ENCODE measurements at regions not wholly inside any gene's neighbourhood (a gene's known extent, or its start where the extent isn't known, plus 50 kb on each side); places are given as distances from the start of the nearest gene placed in this dataset.

DNA sequence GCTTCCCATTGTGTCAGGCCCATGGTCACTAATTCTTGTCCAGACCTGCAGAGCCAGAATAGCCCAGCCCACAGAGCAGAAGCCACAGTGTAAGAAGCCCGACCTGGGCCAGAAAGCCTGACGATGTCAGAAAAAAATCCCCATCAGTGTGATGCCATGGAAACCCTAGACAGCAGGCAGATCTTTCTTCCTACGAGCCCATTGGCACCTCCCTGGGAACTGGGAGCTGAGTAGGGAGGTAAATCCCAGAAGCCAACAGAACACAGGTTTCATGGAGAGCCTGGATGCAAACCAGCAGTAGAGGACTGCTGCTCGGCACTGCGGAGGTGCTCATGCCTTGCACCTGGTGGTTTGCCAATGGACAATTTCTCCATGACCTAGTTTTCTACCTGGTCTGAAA, 82.2 kb upstream of the SLC22A16 start:
- Histone ChIP-seq H3K36me3 (ENCODE audit: control insufficient read depth in 1 of 2, insufficient read depth in 2 of 2, low read length in 2 of 2) (no peaks in the 10 kb centered on the region), H3K4me3 (ENCODE audit: low read depth in 1 of 2, low read length in 2 of 2) (no peak overlapping the region), H3K9me3 (ENCODE audit: control insufficient read depth in 1 of 2, low read length in 2 of 2) (peaks cover 0 to 2% of the 10 kb centered on the region in 2 donors), H3K9ac (ENCODE audit: low read depth in 1 of 2, low read length in 2 of 2) (no peak overlapping the region), H3K27ac (ENCODE audit: low read depth, low read length) (no peak overlapping the region), H3K27me3 (ENCODE audit: control insufficient read depth in 1 of 2, insufficient read depth in 2 of 2, low read length in 2 of 2) (no peaks in the 10 kb centered on the region), H3K4me1 (ENCODE audit: control insufficient read depth in 1 of 2, insufficient read depth in 2 of 2, low read length in 2 of 2) (no peaks in the 10 kb centered on the region)

DNA sequence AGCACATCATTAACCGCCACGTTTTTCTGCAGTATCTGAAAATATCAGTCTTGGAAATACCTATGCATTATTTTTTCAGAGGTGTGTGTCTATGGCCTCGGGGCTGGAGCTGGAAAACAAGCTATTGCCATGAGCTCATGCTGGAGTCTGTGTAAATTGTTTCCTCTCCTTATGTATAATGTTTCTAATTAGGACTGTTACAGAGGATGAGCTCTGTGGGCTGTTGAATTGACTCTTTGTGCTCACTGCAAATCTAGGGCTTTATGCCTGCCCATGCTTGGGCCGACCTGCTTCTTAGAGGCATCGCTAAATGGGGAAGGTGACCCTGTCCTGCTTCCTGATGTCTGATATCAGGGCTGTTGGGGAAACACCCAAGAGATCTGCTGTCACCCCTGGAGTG, 80.8 kb upstream of the SLC22A16 start:
- no peak overlapping the region for H3K27ac ChIP-seq (ENCODE audit: low read depth, low read length)
- H3K9me3 ChIP-seq (ENCODE audit: control insufficient read depth in 1 of 2, low read length in 2 of 2), result no peaks in the 10 kb centered on the region
- H3K4me1 ChIP-seq (ENCODE audit: control insufficient read depth in 1 of 2, insufficient read depth in 2 of 2, low read length in 2 of 2), result no peaks in the 10 kb centered on the region
- H3K36me3 ChIP-seq (ENCODE audit: control insufficient read depth in 1 of 2, insufficient read depth in 2 of 2, low read length in 2 of 2), result no peaks in the 10 kb centered on the region
- no peak overlapping the region for H3K9ac ChIP-seq (ENCODE audit: low read depth in 1 of 2, low read length in 2 of 2)
- no peak overlapping the region for H3K4me3 ChIP-seq (ENCODE audit: low read depth in 1 of 2, low read length in 2 of 2)
- no peaks in the 10 kb centered on the region for H3K27me3 ChIP-seq (ENCODE audit: control insufficient read depth in 1 of 2, insufficient read depth in 2 of 2, low read length in 2 of 2)

DNA sequence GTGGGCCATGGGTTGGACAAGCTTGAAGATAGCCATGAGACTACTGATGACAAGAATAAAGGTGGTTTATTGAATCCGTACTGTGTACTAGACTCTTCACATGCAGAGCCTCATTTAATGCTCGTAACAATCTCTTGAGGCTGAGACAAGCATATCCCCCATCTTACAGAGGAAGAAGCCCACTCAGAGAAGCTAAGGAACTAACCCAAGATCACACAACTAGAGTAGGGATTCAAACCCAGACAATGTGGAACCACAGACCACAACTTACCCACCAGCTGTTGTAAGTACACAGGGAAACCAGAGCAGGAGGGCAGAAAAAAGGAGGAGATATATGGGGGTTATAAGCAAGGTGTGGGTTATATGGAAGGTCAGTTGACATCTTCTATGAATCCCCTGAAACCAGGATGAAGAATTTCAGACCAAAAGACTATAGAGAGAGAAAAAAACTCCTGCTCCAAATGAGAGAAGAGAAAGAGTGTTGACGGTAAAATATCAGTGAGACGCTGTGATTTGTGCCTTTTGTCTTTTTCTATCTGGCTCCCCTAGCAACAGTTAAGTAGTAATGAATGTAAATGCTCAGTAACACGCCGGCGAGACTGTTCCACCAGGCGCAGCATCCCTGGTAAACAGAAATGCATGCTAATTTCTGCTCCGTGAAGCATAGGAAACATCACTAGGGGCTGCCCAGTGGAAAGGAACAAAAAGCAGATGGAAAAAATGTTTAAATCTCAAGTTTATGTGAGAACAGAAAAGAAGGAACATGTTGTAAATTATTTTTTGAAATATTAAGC, 80.1 kb upstream of the SLC22A16 start:
- no peaks in the 10 kb centered on the region for H3K9me3 ChIP-seq (ENCODE audit: control insufficient read depth in 1 of 2, low read length in 2 of 2)
- H3K4me1 ChIP-seq (ENCODE audit: control insufficient read depth in 1 of 2, insufficient read depth in 2 of 2, low read length in 2 of 2), result no peaks in the 10 kb centered on the region
- no peaks in the 10 kb centered on the region for H3K27me3 ChIP-seq (ENCODE audit: control insufficient read depth in 1 of 2, insufficient read depth in 2 of 2, low read length in 2 of 2)
- no peak overlapping the region for H3K4me3 ChIP-seq (ENCODE audit: low read depth in 1 of 2, low read length in 2 of 2)
- H3K27ac ChIP-seq (ENCODE audit: low read depth, low read length), result no peak overlapping the region
- H3K9ac ChIP-seq (ENCODE audit: low read depth in 1 of 2, low read length in 2 of 2), result no peak overlapping the region
- H3K36me3 ChIP-seq (ENCODE audit: control insufficient read depth in 1 of 2, insufficient read depth in 2 of 2, low read length in 2 of 2), result no peaks in the 10 kb centered on the region

- Histone ChIP-seq H3K9ac (ENCODE audit: low read depth in 1 of 2, low read length in 2 of 2) (no peak overlapping the region), H3K4me3 (ENCODE audit: low read depth in 1 of 2, low read length in 2 of 2) (no peak overlapping the region), H3K27me3 (ENCODE audit: control insufficient read depth in 1 of 2, insufficient read depth in 2 of 2, low read length in 2 of 2) (no peaks in the 10 kb centered on the region), H3K36me3 (ENCODE audit: control insufficient read depth in 1 of 2, insufficient read depth in 2 of 2, low read length in 2 of 2) (no peaks in the 10 kb centered on the region), H3K4me1 (ENCODE audit: control insufficient read depth in 1 of 2, insufficient read depth in 2 of 2, low read length in 2 of 2) (no peaks in the 10 kb centered on the region), H3K27ac (ENCODE audit: low read depth, low read length) (no peak overlapping the region), H3K9me3 (ENCODE audit: control insufficient read depth in 1 of 2, low read length in 2 of 2) (no peaks in the 10 kb centered on the region)
Observed at GRCh38 chr6:110554966-110555460, 78.6 kb upstream of the SLC22A16 start.

- Histone ChIP-seq H3K4me3 (ENCODE audit: low read depth in 1 of 2, low read length in 2 of 2) (no peak overlapping the region), H3K4me1 (ENCODE audit: control insufficient read depth in 1 of 2, insufficient read depth in 2 of 2, low read length in 2 of 2) (no peaks in the 10 kb centered on the region), H3K36me3 (ENCODE audit: control insufficient read depth in 1 of 2, insufficient read depth in 2 of 2, low read length in 2 of 2) (no peaks in the 10 kb centered on the region), H3K27ac (ENCODE audit: low read depth, low read length) (no peak overlapping the region), H3K9ac (ENCODE audit: low read depth in 1 of 2, low read length in 2 of 2) (no peak overlapping the region), H3K9me3 (ENCODE audit: control insufficient read depth in 1 of 2, low read length in 2 of 2) (no peaks in the 10 kb centered on the region), H3K27me3 (ENCODE audit: control insufficient read depth in 1 of 2, insufficient read depth in 2 of 2, low read length in 2 of 2) (no peaks in the 10 kb centered on the region)
Observed at GRCh38 chr6:110554441-110554840, 78.0 kb upstream of the SLC22A16 start.

GRCh38 chr6:110552901-110553641, 76.7 kb upstream of the SLC22A16 start:
- Histone ChIP-seq H3K36me3 (ENCODE audit: control insufficient read depth in 1 of 2, insufficient read depth in 2 of 2, low read length in 2 of 2) (no peaks in the 10 kb centered on the region), H3K9ac (ENCODE audit: low read depth in 1 of 2, low read length in 2 of 2) (no peak overlapping the region), H3K27me3 (ENCODE audit: control insufficient read depth in 1 of 2, insufficient read depth in 2 of 2, low read length in 2 of 2) (no peaks in the 10 kb centered on the region), H3K4me3 (ENCODE audit: low read depth in 1 of 2, low read length in 2 of 2) (no peak overlapping the region), H3K4me1 (ENCODE audit: control insufficient read depth in 1 of 2, insufficient read depth in 2 of 2, low read length in 2 of 2) (no peaks in the 10 kb centered on the region), H3K27ac (ENCODE audit: low read depth, low read length) (no peak overlapping the region), H3K9me3 (ENCODE audit: control insufficient read depth in 1 of 2, low read length in 2 of 2) (no peaks in the 10 kb centered on the region)

- Histone ChIP-seq H3K4me1 (ENCODE audit: control insufficient read depth in 1 of 2, insufficient read depth in 2 of 2, low read length in 2 of 2) (no peaks in the 10 kb centered on the region), H3K9ac (ENCODE audit: low read depth in 1 of 2, low read length in 2 of 2) (no peak overlapping the region), H3K9me3 (ENCODE audit: control insufficient read depth in 1 of 2, low read length in 2 of 2) (no peaks in the 10 kb centered on the region), H3K27me3 (ENCODE audit: control insufficient read depth in 1 of 2, insufficient read depth in 2 of 2, low read length in 2 of 2) (no peaks in the 10 kb centered on the region), H3K36me3 (ENCODE audit: control insufficient read depth in 1 of 2, insufficient read depth in 2 of 2, low read length in 2 of 2) (no peaks in the 10 kb centered on the region), H3K4me3 (ENCODE audit: low read depth in 1 of 2, low read length in 2 of 2) (no peak overlapping the region), H3K27ac (ENCODE audit: low read depth, low read length) (no peak overlapping the region)
Observed at GRCh38 chr6:110552076-110552475, 75.7 kb upstream of the SLC22A16 start.

GRCh38 chr6:110551088-110551487, 74.7 kb upstream of the SLC22A16 start:
- H3K27me3 ChIP-seq (ENCODE audit: control insufficient read depth in 1 of 2, insufficient read depth in 2 of 2, low read length in 2 of 2), result no peaks in the 10 kb centered on the region
- no peaks in the 10 kb centered on the region for H3K9me3 ChIP-seq (ENCODE audit: control insufficient read depth in 1 of 2, low read length in 2 of 2)
- no peak overlapping the region for H3K27ac ChIP-seq (ENCODE audit: low read depth, low read length)
- no peaks in the 10 kb centered on the region for H3K36me3 ChIP-seq (ENCODE audit: control insufficient read depth in 1 of 2, insufficient read depth in 2 of 2, low read length in 2 of 2)
- no peak overlapping the region for H3K9ac ChIP-seq (ENCODE audit: low read depth in 1 of 2, low read length in 2 of 2)
- no peak overlapping the region for H3K4me3 ChIP-seq (ENCODE audit: low read depth in 1 of 2, low read length in 2 of 2)
- H3K4me1 ChIP-seq (ENCODE audit: control insufficient read depth in 1 of 2, insufficient read depth in 2 of 2, low read length in 2 of 2), result no peaks in the 10 kb centered on the region

DNA sequence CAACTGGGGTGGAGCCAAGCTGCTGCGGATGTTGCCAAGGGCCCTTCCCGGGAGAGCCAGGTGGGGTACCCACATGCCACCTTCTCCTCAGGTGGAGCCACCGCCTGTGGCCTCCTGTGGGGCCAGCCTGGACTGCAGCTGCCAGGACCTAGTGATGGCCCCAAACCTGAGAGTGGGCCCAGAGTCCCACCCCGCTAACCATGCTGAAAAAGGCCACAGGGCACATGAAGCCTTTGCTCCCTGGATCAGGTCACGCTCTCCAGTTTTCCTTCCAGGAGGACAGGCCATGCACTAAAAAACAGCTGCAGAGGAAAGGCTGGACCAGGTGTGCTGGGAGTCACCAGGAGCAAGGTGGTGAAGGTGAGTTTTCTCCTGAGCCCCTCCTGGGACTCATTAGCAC, 73.9 kb upstream of the SLC22A16 start:
- Histone ChIP-seq H3K4me1 (ENCODE audit: control insufficient read depth in 1 of 2, insufficient read depth in 2 of 2, low read length in 2 of 2) (no peaks in the 10 kb centered on the region), H3K9ac (ENCODE audit: low read depth in 1 of 2, low read length in 2 of 2) (no peak overlapping the region), H3K4me3 (ENCODE audit: low read depth in 1 of 2, low read length in 2 of 2) (no peak overlapping the region), H3K27me3 (ENCODE audit: control insufficient read depth in 1 of 2, insufficient read depth in 2 of 2, low read length in 2 of 2) (no peaks in the 10 kb centered on the region), H3K9me3 (ENCODE audit: control insufficient read depth in 1 of 2, low read length in 2 of 2) (no peaks in the 10 kb centered on the region), H3K27ac (ENCODE audit: low read depth, low read length) (no peak overlapping the region), H3K36me3 (ENCODE audit: control insufficient read depth in 1 of 2, insufficient read depth in 2 of 2, low read length in 2 of 2) (peaks cover 0 to 2% of the 10 kb centered on the region in 2 donors)

GRCh38 chr6:110549277-110549676, 72.9 kb upstream of the SLC22A16 start:
- no peak overlapping the region for H3K4me3 ChIP-seq (ENCODE audit: low read depth in 1 of 2, low read length in 2 of 2)
- no peaks in the 10 kb centered on the region for H3K9me3 ChIP-seq (ENCODE audit: control insufficient read depth in 1 of 2, low read length in 2 of 2)
- no peak overlapping the region for H3K27ac ChIP-seq (ENCODE audit: low read depth, low read length)
- H3K36me3 ChIP-seq (ENCODE audit: control insufficient read depth in 1 of 2, insufficient read depth in 2 of 2, low read length in 2 of 2), result peaks cover 0 to 4% of the 10 kb centered on the region in 2 donors
- H3K4me1 ChIP-seq (ENCODE audit: control insufficient read depth in 1 of 2, insufficient read depth in 2 of 2, low read length in 2 of 2), result peaks cover 1 to 2% of the 10 kb centered on the region in 2 donors
- no peaks in the 10 kb centered on the region for H3K27me3 ChIP-seq (ENCODE audit: control insufficient read depth in 1 of 2, insufficient read depth in 2 of 2, low read length in 2 of 2)
- no peak overlapping the region for H3K9ac ChIP-seq (ENCODE audit: low read depth in 1 of 2, low read length in 2 of 2)

Measured in duodenal mucosa (tissue), 2 donors.